ENCODE measurements at regions not wholly inside any gene's neighbourhood (a gene's known extent, or its start where the extent isn't known, plus 50 kb on each side); places are given as distances from the start of the nearest gene placed in this dataset.

DNA sequence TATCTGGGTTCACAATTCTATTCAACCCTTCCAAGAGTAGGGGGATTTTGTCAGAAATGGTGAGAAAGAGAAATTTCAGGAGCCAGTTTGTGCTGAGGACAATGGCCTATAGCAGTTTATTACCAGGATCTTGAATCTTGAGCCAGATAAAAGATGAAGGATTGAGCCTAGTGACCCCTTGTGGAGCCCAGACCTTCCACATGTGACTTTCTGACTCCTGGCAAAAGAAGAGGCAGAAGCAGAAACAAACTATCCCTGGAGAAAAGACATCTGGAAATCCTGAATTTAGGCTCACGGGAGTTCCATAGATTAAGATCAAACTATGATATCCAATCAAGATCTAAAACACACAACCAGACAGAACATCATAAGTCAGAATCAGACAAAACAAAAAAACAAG is 60.9 kb upstream of the CHRM2 start:
- Histone ChIP-seq H3K27ac (no peak overlapping the region), H3K27me3 (no peaks in the 10 kb centered on the region), H3K9me3 (no peaks in the 10 kb centered on the region), H3K4me1 (no peaks in the 10 kb centered on the region), H3K36me3 (no peaks in the 10 kb centered on the region), H3K4me3 (no peak overlapping the region)
- TF ChIP-seq POLR2A (IDR thresholded peaks at IDR 0.05), result no peak
- TF ChIP-seq, protein P1, sequence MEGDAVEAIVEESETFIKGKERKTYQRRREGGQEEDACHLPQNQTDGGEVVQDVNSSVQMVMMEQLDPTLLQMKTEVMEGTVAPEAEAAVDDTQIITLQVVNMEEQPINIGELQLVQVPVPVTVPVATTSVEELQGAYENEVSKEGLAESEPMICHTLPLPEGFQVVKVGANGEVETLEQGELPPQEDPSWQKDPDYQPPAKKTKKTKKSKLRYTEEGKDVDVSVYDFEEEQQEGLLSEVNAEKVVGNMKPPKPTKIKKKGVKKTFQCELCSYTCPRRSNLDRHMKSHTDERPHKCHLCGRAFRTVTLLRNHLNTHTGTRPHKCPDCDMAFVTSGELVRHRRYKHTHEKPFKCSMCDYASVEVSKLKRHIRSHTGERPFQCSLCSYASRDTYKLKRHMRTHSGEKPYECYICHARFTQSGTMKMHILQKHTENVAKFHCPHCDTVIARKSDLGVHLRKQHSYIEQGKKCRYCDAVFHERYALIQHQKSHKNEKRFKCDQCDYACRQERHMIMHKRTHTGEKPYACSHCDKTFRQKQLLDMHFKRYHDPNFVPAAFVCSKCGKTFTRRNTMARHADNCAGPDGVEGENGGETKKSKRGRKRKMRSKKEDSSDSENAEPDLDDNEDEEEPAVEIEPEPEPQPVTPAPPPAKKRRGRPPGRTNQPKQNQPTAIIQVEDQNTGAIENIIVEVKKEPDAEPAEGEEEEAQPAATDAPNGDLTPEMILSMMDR (IDR thresholded peaks at IDR 0.05), result no peak
- no peak for DNase-seq
- WGBS, 2 donors, result 37 to 60% methylated on average over 1 of the region's 1 CpG
- intact Hi-C loops (cut with DNase I), result no loop called here

DNA sequence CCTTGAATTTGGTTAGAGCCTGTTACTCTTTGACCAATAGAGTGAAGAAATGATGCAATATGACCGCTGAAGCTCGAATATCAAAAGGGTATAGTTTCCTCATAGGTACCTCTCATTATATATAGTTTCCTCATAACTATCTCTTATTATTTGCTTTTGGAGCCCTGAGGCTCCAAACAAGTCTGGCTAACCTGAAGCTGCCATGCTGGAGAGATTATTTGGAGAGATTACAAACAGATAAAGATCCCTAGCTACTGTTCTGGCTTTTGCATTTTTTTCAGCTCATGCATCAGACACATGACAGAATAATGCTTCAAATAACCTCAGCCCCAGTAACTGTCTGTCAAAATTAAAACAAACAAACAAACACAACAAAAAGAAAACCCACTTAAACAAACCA is 65.4 kb upstream of the CHRM2 start:
- no peaks in the 10 kb centered on the region for H3K36me3 ChIP-seq
- no peak overlapping the region for H3K4me3 ChIP-seq
- no peak overlapping the region for H3K27ac ChIP-seq
- intact Hi-C loops (cut with DNase I), result no loop called here
- WGBS, 2 donors, result 79 to 90% methylated on average over 2 of the region's 2 CpGs
- H3K4me1 ChIP-seq, result no peaks in the 10 kb centered on the region
- no peak for DNase-seq
- H3K9me3 ChIP-seq, result no peaks in the 10 kb centered on the region
- no peaks in the 10 kb centered on the region for H3K27me3 ChIP-seq
- TF ChIP-seq, protein P1 (IDR thresholded peaks at IDR 0.05), result no peak
- no peak for TF ChIP-seq POLR2A (IDR thresholded peaks at IDR 0.05)

DNA sequence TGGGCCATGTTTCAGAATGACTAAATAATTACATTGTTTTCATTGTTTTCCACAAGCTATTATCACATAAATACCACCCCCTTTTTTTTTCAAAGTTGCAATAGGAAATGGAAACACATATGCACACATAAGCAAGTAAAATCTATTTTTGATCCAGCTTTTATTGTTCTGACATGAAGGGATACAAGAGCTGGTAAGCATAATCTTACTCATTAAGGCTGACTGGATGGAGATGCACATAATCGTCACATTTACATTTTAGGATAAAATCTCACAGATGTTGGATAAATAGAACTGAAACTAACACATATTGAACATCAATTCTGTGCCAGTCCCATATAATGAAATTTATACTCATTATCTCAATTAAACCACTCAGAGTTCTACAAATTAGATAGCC is 84.5 kb upstream of the CHRM2 start:
- Histone ChIP-seq H3K36me3 (no peaks in the 10 kb centered on the region), H3K27ac (no peak overlapping the region), H3K4me3 (no peak overlapping the region), H3K4me1 (no peaks in the 10 kb centered on the region), H3K9me3 (peaks cover 0 to 9% (median 0%) of the 10 kb centered on the region in 3 donors), H3K27me3 (no peaks in the 10 kb centered on the region)
- DNase-seq, result no peak
- TF ChIP-seq, protein P1 (IDR thresholded peaks at IDR 0.05), result no peak
- intact Hi-C loops (cut with DNase I), result no loop called here
- WGBS, 2 donors, result 78 to 82% methylated on average over 1 of the region's 1 CpG

DNA sequence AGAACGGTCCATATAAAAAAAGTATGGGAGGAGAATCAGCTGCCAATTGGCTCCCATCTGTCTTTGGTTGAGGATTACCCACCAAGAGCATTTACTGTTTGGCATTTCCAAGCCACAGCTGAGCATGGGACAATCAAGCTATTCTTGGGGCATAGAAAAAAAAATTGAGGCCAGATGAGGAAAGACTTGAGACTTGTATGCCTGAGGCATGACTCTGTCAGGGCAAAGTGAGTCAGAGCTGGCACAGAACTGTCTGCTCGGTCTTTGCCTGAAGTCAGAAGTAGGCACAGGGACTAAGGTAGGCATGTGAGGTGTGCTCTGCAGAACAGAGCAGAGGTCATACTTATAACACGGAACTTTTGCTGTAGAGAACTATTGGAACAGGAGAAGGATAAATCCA is 126.5 kb upstream of the CHRM2 start:
- no peaks in the 10 kb centered on the region for H3K36me3 ChIP-seq
- peaks cover 0 to 14% (median 0%) of the 10 kb centered on the region in 3 donors for H3K9me3 ChIP-seq
- TF ChIP-seq POLR2A (IDR thresholded peaks at IDR 0.05), result no peak
- TF ChIP-seq, protein P1 (IDR thresholded peaks at IDR 0.05), result no peak
- H3K27ac ChIP-seq, result no peak overlapping the region
- no peaks in the 10 kb centered on the region for H3K4me1 ChIP-seq
- H3K27me3 ChIP-seq, result no peaks in the 10 kb centered on the region
- no peak overlapping the region for H3K4me3 ChIP-seq
- intact Hi-C loops (cut with DNase I), result no loop called here
- 29 to 62% methylated on average over 2 to 3 of the region's 3 CpGs for WGBS, 2 donors
- DNase-seq, result no peak

DNA sequence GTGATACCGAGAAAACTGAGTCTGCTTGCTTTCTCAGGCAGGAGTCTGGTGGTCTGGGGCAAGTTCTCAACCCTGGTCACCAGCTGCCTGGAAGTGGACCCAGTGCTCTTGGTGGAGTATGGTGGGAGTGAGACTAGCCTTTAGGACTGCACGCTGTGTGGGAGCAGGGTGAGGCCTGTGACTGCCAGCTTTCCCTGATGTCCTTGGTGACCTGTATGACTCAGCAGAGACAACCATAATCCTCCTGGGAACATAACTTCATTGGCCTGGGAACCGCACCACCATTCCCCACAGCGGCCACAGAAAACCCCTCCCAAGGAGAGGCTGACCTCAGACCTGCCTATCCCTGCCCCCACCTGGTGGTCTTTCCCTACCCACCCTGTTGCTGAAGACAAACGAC is 139.5 kb upstream of the CHRM2 start:
- H3K27me3 ChIP-seq, result no peaks in the 10 kb centered on the region
- no peak for DNase-seq
- WGBS, 2 donors, result 66 to 92% methylated on average over 2 to 4 of the region's 5 CpGs
- H3K36me3 ChIP-seq, result no peaks in the 10 kb centered on the region
- no peaks in the 10 kb centered on the region for H3K4me1 ChIP-seq
- intact Hi-C loops (cut with DNase I), result no loop called here
- H3K9me3 ChIP-seq, result no peaks in the 10 kb centered on the region
- TF ChIP-seq POLR2A (IDR thresholded peaks at IDR 0.05), result no peak
- TF ChIP-seq, protein P1 (IDR thresholded peaks at IDR 0.05), result no peak
- H3K4me3 ChIP-seq, result no peak overlapping the region
- H3K27ac ChIP-seq, result no peak overlapping the region

All from esophagus squamous epithelium (tissue), 5 donors.